Activated CD4-positive, alpha-beta T cell treated with anti-CD3 and anti-CD28 coated beads, Interleukin-2, amount 10 ng/mL, durations not matched to agents 24 days and 14 days (primary cell): ENCODE measurements at regions not wholly inside any gene's neighbourhood (a gene's known extent, or its start where the extent isn't known, plus 50 kb on each side); places are given as distances from the start of the nearest gene placed in this dataset.
"Not testable (repeated sequence)": the region's sequence is repeated elsewhere in the genome, so short reads cannot be mapped to it uniquely, and the experiment has no call there.

Source experiments
- DNase-seq: peaks from one replicate; pipeline ENCODE4 v3.0.0; 2022
- H3K27ac Mint-ChIP-seq: one replicate; pipeline ENCODE4 v1.8.0; 2022; ENCODE audit warnings: mild to moderate bottlenecking, mixed read lengths
- H3K27me3 Mint-ChIP-seq: one replicate; pipeline ENCODE4 v1.8.0; 2022; ENCODE audit warnings: mixed read lengths
- H3K36me3 Mint-ChIP-seq: one replicate; pipeline ENCODE4 v1.8.0; 2022; ENCODE audit warnings: low read depth, mild to moderate bottlenecking, mixed read lengths
- H3K4me1 Mint-ChIP-seq: one replicate; pipeline ENCODE4 v1.8.0; 2021; ENCODE audit warnings: mixed read lengths
- H3K4me3 Mint-ChIP-seq: one replicate; pipeline ENCODE4 v1.8.0; 2022; ENCODE audit warnings: mild to moderate bottlenecking, moderate library complexity, mixed read lengths
- H3K9me3 Mint-ChIP-seq: one replicate; pipeline ENCODE4 v1.8.0; 2021; ENCODE audit warnings: mixed read lengths
- intact Hi-C: fragments of 100-400 bp; cut with micrococcal nuclease; formaldehyde crosslinking; loops from one replicate; pipeline ENCODE4 v1.15.1; 2023

DNA sequence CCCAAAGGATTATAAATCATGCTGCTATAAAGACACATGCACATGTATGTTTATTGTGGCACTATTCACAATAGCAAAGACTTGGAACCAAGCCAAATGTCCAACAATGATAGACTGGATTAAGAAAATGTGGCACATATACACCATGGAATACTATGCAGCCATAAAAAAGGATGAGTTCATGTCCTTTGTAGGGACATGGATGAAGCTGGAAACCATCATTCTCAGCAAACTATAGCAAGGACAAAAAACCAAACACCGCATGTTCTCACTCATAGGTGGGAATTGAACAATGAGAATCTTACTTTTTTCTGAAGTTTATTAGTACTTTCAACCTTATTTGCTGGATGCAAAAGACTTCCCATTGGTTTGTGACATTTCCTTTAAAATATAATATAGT, 101.0 kb upstream of the TBX18 start:
- H3K4me1 Mint-ChIP-seq, H3K27me3 Mint-ChIP-seq, H3K27ac Mint-ChIP-seq, intact Hi-C loops, H3K9me3 Mint-ChIP-seq, H3K36me3 Mint-ChIP-seq, DNase-seq, H3K4me3 Mint-ChIP-seq: not testable (repeated sequence)

DNA sequence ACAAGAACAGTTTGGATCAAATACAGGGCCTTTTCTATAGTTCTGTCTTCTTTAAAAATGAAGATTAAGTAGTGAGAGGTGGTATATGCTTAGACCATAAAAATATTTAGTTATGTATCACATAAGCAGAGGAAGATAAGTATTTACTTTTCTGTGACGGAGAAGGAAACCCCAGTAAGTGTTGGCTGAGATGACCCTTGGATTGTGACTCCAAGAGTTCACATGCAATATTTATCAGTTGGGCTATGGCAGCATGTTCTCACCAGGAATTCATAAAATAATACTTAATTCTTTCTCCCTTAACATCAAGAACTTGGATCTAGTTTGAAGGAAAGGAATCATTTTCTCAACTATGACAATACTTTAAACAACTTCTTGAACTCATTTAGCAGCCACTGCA, 98.4 kb upstream of the TBX18 start:
- intact Hi-C loops = no loop called here
- H3K4me1 Mint-ChIP-seq = no peaks in the 10 kb centered on the region
- H3K4me3 Mint-ChIP-seq = no peak overlapping the region
- H3K36me3 Mint-ChIP-seq = no peaks in the 10 kb centered on the region
- peak; percentile 3 for DNase-seq
- H3K27ac Mint-ChIP-seq = no peak overlapping the region
- no peaks in the 10 kb centered on the region for H3K27me3 Mint-ChIP-seq
- H3K9me3 Mint-ChIP-seq = no peaks in the 10 kb centered on the region

DNA sequence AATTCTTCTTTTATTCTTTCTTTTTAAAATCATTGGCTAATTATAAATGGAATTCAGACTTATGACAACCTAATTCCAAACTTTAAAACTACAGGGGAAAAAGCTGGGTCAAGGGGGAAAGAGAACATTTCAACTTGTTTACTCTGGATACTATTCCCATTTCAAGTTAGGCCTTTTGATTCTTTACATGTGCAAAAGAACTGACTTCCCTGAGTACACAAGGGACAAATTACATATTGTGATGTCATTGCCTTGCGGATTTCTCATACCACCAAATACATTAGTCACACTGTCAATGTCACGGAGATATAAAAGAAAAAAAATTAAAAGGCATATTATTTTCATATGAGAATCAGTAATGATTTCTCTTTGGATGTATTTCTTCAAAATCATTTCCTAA, 96.5 kb upstream of the TBX18 start:
- intact Hi-C loops = no loop called here
- DNase-seq = no peak
- Mint-ChIP-seq H3K36me3 (no peaks in the 10 kb centered on the region), H3K4me3 (no peak overlapping the region), H3K27me3 (no peaks in the 10 kb centered on the region), H3K27ac (no peak overlapping the region), H3K4me1 (no peaks in the 10 kb centered on the region), H3K9me3 (no peaks in the 10 kb centered on the region)

DNA sequence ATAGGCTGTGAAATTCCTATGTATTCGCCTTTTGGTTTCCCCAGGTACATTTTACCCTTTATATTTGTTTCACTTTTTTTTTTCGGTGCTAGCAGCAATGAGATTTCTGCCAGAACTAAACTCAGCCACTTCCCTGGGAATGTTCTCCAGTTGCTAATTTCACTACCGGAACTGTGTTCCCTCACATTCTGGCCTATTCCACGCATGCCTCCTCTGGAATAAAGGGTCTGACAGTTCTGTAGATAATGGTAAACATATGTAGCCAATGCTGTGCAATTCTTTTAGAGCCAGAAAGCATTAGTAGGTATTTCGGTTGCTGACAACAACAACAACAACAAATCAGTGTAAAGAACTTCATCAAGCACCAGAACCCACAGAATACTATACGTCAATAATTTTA, 96.1 kb upstream of the TBX18 start:
- no peaks in the 10 kb centered on the region for H3K4me1 Mint-ChIP-seq
- intact Hi-C loops = no loop called here
- H3K27ac Mint-ChIP-seq = no peak overlapping the region
- H3K27me3 Mint-ChIP-seq = no peaks in the 10 kb centered on the region
- H3K36me3 Mint-ChIP-seq = no peaks in the 10 kb centered on the region
- no peak for DNase-seq
- no peaks in the 10 kb centered on the region for H3K9me3 Mint-ChIP-seq
- no peak overlapping the region for H3K4me3 Mint-ChIP-seq

DNA sequence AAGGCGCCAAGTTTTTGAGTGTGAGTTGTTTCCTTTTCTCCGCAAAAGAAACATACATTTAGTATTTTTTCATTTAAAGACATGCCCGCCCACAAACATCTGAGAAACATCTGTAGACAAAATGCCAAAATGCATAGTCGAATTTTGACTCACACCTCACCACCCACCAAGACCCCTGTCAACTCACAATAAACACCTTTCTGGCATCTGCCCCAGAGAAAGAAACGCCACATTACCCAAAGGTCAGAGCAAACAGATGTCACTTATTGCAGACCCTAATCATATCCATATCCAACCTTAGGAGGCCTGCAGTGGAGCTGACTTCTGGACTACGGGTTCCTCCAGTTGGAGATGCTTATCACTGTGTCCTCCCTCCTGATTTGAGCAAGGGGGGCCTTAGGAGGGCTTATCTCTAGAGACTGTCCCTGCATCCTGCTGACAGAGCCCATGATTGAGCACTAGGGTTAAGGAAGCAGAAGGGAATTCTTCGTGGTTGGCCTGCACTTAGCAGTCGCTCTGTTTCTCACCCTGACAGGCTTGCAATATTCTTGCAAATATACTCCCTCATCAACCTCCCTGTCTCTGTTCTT, 90.5 kb upstream of the TBX18 start:
- Mint-ChIP-seq H3K27ac (no peak overlapping the region), H3K36me3 (no peaks in the 10 kb centered on the region), H3K4me1 (no peaks in the 10 kb centered on the region), H3K9me3 (no peaks in the 10 kb centered on the region), H3K4me3 (no peak overlapping the region), H3K27me3 (no peaks in the 10 kb centered on the region)
- intact Hi-C loops = no loop called here
- no peak for DNase-seq

DNA sequence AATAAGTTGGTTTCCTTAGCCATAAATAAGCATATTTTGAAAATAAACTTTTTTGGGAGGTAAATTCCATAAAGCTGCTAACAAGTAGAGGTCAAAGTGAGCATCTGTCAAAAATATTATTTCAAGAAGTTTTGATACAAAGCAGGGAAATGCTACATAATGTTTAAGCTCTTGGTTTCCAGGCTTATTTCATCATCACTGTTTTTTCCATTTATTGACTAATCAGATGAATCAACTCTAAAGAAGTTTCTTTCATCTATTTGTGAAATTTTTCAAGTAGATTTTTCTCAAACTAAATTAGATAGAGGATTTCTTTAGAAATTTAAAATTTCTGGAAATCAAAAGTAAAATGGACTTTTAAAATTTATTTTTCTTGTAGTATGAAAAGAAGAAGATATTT, 89.5 kb upstream of the TBX18 start:
- no peaks in the 10 kb centered on the region for H3K27me3 Mint-ChIP-seq
- intact Hi-C loops = no loop called here
- H3K27ac Mint-ChIP-seq = no peak overlapping the region
- no peaks in the 10 kb centered on the region for H3K36me3 Mint-ChIP-seq
- no peaks in the 10 kb centered on the region for H3K4me1 Mint-ChIP-seq
- H3K9me3 Mint-ChIP-seq = no peaks in the 10 kb centered on the region
- no peak overlapping the region for H3K4me3 Mint-ChIP-seq
- DNase-seq = no peak

DNA sequence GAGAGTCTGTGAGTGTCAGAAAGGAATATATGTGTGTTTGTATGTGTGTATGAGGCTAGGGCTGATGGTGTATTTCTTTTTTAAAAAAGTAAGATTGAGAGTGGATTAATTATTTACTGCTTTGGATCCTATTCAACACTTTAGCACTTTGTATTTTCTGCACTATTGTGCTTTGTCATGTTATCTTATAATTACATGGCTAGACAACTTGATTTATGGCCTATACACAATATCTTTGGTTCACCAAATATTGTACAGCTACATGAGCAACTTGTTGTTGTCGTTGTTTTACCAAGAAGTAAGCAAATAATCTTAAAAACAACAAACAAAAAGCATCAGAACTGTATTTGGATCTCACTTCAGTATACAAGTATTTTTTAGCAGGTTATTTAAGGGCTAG, 84.6 kb upstream of the TBX18 start:
- no peak overlapping the region for H3K27ac Mint-ChIP-seq
- H3K27me3 Mint-ChIP-seq = no peaks in the 10 kb centered on the region
- no peaks in the 10 kb centered on the region for H3K9me3 Mint-ChIP-seq
- DNase-seq = no peak
- no peak overlapping the region for H3K4me3 Mint-ChIP-seq
- H3K36me3 Mint-ChIP-seq = no peaks in the 10 kb centered on the region
- intact Hi-C loops = no loop called here
- H3K4me1 Mint-ChIP-seq = no peaks in the 10 kb centered on the region

DNA sequence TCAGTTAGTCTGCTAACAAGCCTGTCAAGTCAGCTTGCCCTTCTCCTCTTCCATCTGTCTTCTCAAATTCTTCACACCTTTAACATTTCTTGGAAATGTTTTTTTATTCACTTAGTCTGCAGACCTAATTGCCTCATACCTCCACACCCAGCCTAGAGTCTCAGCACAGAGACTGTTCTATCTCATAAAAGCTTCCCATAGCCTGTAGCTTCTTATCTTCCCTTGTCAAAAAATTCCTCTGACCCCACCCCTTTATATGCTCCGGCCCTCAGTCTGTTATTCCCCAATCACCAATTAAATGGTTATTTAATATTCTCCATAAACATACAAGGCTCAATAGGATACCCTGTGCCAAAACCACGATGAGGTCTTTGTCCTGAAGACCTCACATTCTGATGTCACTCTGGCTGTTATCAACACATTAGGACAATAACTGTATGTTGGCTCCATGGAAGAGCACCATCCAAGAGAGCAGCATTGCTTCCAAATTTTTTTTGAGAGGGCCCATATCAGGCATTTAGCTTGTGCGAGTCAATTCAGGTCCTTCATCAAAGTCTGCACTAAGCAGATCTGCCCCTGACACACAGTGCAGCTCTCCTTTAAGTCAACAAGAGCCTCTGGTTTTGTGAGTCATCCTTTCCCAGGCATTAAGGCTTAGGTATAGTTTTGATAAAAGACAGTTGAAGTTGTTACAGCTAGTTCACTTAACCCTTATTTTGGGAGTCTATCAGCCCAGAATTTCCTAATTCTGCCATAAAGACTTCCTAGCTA, 83.2 kb upstream of the TBX18 start:
- H3K27ac Mint-ChIP-seq = no peak overlapping the region
- no peaks in the 10 kb centered on the region for H3K9me3 Mint-ChIP-seq
- no peaks in the 10 kb centered on the region for H3K36me3 Mint-ChIP-seq
- no peaks in the 10 kb centered on the region for H3K4me1 Mint-ChIP-seq
- DNase-seq = no peak
- H3K27me3 Mint-ChIP-seq = no peaks in the 10 kb centered on the region
- no peak overlapping the region for H3K4me3 Mint-ChIP-seq
- intact Hi-C loops = no loop called here

DNA sequence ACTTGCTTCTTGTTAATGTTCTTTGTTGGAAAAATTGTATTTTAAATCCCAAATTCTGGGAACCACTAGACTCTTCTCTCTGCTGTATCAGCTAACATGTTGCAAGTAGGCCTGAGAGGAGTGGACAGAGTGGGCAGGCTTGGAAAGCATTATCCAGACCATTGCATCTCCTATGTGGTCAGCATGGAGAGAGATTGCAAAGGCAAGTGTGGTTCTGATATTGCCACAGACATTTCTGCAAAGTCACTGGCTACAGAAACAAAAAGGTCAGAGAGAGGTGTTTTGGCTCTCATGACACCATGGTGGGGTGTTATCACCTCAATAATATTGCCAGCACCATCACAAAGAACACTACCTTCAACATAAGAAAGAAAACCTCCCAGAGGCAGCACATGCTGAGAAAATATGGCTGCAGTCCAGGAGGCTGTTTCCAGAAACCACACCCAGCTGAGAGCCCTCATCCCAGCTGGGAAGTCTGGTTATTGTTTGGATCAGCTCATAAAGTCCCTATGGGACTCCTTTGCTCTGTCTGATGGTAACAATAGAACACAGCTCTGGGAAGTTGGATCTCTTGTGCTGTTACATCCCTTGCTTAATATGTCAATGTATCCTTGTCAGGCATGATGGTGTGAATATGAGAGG, 78.2 kb upstream of the TBX18 start:
- intact Hi-C loops = no loop called here

DNA sequence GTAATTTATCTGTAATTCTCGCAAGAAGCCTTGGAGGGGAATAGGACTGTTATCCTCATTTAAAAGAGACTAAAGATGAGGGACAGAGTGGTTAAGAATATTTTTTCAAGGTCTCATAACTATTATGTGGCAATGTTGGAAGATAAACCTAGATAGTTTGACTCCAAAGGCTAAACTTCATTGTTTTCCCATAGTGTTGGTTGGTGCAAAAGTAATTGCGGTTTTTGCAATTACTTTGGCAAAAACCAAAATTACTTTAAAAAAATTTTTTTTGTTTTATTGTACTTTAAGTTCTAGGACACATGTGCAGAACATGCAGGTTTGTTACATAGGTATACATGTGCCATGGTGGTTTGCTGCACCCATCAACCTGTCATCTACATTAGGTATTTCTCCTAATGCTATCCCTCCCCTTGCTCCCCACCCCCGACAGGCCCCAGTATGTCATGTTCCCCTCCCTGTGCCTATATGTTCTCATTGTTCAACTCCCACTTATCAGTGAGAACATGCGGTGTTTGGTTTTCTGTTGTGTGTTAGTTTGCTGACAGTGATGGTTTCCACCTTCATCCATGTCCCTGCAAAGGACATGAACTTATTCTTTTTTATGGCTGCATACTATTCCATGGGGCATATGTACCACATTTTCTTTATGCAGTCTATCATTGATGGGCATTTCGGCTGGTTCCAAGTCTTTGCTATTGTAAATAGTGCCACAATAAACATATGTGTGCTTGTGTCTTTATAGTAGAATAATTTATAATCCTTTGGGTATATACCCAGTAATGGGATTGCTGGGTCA, 72.9 kb upstream of the TBX18 start:
- H3K36me3 Mint-ChIP-seq, H3K4me3 Mint-ChIP-seq, intact Hi-C loops, H3K27me3 Mint-ChIP-seq, DNase-seq, H3K4me1 Mint-ChIP-seq, H3K27ac Mint-ChIP-seq, H3K9me3 Mint-ChIP-seq: not testable (repeated sequence)

More for the DNA sequence above, 78.2 kb upstream of the TBX18 start:
- Mint-ChIP-seq H3K27ac (no peak overlapping the region), H3K9me3 (no peaks in the 10 kb centered on the region), H3K4me3 (no peak overlapping the region), H3K27me3 (no peaks in the 10 kb centered on the region), H3K4me1 (no peaks in the 10 kb centered on the region), H3K36me3 (no peaks in the 10 kb centered on the region)
- DNase-seq = no peak

DNA sequence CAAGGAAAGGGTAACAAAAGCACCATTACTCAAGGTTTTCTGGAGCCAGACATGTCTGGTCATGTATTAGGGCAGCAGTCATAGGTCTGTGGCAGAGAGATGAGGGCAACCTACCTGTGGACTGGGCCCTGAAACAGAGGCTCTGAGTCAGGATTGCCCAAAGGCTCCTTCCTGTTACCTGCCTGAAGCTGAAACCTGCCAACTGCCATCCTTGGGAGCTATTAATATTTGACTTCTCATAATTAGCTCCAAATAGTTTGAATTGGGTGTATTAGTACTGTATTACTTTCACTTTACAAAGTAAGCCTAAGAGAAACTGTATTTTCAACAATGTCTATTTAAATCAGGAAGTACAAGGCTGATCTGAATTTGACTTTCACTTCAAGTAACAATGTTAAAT, 72.0 kb upstream of the TBX18 start:
- no peaks in the 10 kb centered on the region for H3K36me3 Mint-ChIP-seq
- no peak for DNase-seq
- no peaks in the 10 kb centered on the region for H3K9me3 Mint-ChIP-seq
- no peaks in the 10 kb centered on the region for H3K27me3 Mint-ChIP-seq
- no peaks in the 10 kb centered on the region for H3K4me1 Mint-ChIP-seq
- no peak overlapping the region for H3K27ac Mint-ChIP-seq
- intact Hi-C loops = no loop called here
- no peak overlapping the region for H3K4me3 Mint-ChIP-seq

DNA sequence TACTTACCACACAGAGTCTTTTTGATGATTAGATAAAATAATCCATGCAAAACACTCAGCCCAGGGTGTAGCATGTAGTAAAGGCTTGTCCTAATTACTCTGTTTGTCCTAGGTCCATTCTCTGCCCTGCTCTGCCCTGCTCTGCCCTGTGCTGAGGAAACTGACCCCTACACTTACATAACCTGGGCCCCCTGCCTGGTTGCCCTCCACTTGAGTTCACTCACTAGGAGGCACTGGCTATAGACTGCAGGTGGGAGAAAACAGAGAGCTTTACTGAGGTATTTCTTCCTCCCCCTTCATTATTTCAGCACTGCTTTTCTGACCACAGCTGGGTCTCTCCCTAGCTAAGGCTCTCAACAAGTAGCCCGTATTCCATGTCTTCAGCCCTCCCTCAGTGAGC, 70.9 kb upstream of the TBX18 start:
- Mint-ChIP-seq H3K4me3 (no peak overlapping the region), H3K4me1 (no peaks in the 10 kb centered on the region), H3K36me3 (no peaks in the 10 kb centered on the region), H3K27me3 (no peaks in the 10 kb centered on the region), H3K27ac (no peak overlapping the region), H3K9me3 (no peaks in the 10 kb centered on the region)
- no peak for DNase-seq
- intact Hi-C loops = no loop called here

DNA sequence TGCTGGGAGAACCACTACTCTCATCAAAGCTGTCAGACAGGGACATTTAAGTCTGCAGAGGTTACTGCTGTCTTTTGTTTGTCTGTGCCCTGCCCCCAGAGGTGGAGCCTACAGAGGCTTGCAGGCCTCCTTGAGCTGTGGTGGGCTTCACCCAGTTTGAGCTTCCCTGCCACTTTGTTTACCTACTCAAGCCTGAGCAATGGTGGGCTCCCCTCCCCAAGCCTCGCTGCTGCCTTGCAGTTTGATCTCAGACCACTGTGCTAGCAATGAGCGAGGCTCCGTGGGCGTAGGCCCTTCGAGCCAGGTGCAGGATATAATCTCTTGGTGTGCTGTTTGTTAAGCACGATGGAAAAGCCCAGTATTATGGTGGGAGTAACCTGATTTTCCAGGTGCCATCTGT, 67.5 kb upstream of the TBX18 start:
- H3K4me1 Mint-ChIP-seq, H3K36me3 Mint-ChIP-seq, H3K4me3 Mint-ChIP-seq, H3K27ac Mint-ChIP-seq, H3K27me3 Mint-ChIP-seq, DNase-seq, intact Hi-C loops, H3K9me3 Mint-ChIP-seq: not testable (repeated sequence)

DNA sequence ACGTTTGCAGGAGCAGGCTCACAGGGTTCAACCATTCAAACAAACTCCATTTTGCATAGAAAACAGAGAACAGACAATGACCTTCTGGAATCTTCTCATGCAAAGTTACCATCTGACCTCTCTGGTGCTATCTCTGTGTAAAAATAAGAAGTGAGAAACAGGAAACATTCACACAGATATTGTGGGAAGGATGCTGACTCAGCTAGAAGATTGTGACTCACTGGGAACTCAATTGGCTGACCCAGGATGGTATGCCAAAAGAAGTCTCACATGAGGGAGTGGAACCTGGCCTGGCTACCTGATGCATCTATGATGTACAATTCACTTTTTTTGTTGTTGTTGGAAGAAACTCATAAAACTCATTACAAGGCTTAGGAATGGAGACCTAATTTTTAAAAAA, 61.1 kb upstream of the TBX18 start:
- no peak overlapping the region for H3K27ac Mint-ChIP-seq
- DNase-seq = no peak
- intact Hi-C loops = no loop called here
- no peaks in the 10 kb centered on the region for H3K36me3 Mint-ChIP-seq
- H3K9me3 Mint-ChIP-seq = peaks cover 4% of the 10 kb centered on the region
- H3K4me1 Mint-ChIP-seq = no peaks in the 10 kb centered on the region
- no peak overlapping the region for H3K4me3 Mint-ChIP-seq
- H3K27me3 Mint-ChIP-seq = no peaks in the 10 kb centered on the region
